ENCODE measurements at regions not wholly inside any gene's neighbourhood (a gene's known extent, or its start where the extent isn't known, plus 50 kb on each side); places are given as distances from the start of the nearest gene placed in this dataset.

- TF ChIP-seq NR2F2 (IDR thresholded peaks at IDR 0.05) = no peak
- TF ChIP-seq CTCF (IDR thresholded peaks at IDR 0.05; ENCODE audit: low read depth, low read length, missing input control) = no peak
- no peak for TF ChIP-seq ZBTB33 (IDR thresholded peaks at IDR 0.05)
- no peak for TF ChIP-seq TAF1 (conservative IDR thresholded peaks at IDR 0.05)
- no peak for TF ChIP-seq EGR1 (IDR thresholded peaks at IDR 0.05; ENCODE audit: low read depth in 2 of 2)
- no peak for TF ChIP-seq JUND (IDR thresholded peaks at IDR 0.05)
- TF ChIP-seq ATF3 (IDR thresholded peaks at IDR 0.05) = no peak
- TF ChIP-seq FOXA1 (IDR thresholded peaks at IDR 0.05) = no peak
- no peak for TF ChIP-seq MAX (IDR thresholded peaks at IDR 0.05)
Observed at GRCh38 chr20:7323957-7324356, 556.5 kb downstream of the BMP2 start.

Data from liver (tissue), 3 donors.